NCI-H1417 (cell line): ENCODE measurements at regions not wholly inside any gene's neighbourhood (a gene's known extent, or its start where the extent isn't known, plus 50 kb on each side); places are given as distances from the start of the nearest gene placed in this dataset.

Experiments used
- DNase-seq, 3 experiments: peaks; one replicate each; lab custom pipeline; 2025; lab: John Stamatoyannopoulos, UW

- peak in 2 of 3 experiments; percentile 50 to 58 for DNase-seq
Measured at GRCh38 chr17:79220201-79220712, 145.6 kb downstream of the ENGASE start.

GRCh38 chr17:79219208-79219935 is 144.7 kb downstream of the ENGASE start:
- no peak for DNase-seq

GRCh38 chr17:79218825-79219200 is 144.2 kb downstream of the ENGASE start:
- no peak for DNase-seq

- no peak for DNase-seq
Measured at GRCh38 chr17:79218175-79218824, 143.7 kb downstream of the ENGASE start.

- no peak for DNase-seq
Measured at GRCh38 chr17:79217473-79218135, 143.0 kb downstream of the ENGASE start.

- no peak for DNase-seq
Measured at GRCh38 chr17:79216826-79217225, 142.2 kb downstream of the ENGASE start.

GRCh38 chr17:79216391-79216790 is 141.8 kb downstream of the ENGASE start:
- DNase-seq: no peak

GRCh38 chr17:79215631-79216030 is 141.0 kb downstream of the ENGASE start:
- DNase-seq: no peak

GRCh38 chr17:79214940-79215604 is 140.4 kb downstream of the ENGASE start:
- DNase-seq: peak in 2 of 3 experiments; percentile 39 to 71

GRCh38 chr17:79214459-79214858 is 139.8 kb downstream of the ENGASE start:
- DNase-seq: no peak

GRCh38 chr17:79213305-79213704 is 138.7 kb downstream of the ENGASE start:
- no peak for DNase-seq

- no peak for DNase-seq
Measured at GRCh38 chr17:79212149-79213087, 137.8 kb downstream of the ENGASE start.

GRCh38 chr17:79211061-79211770 is 136.6 kb downstream of the ENGASE start:
- DNase-seq: no peak

GRCh38 chr17:79210638-79211037 is 136.0 kb downstream of the ENGASE start:
- DNase-seq: no peak

- DNase-seq: no peak
Measured at GRCh38 chr17:79207960-79208359, 133.3 kb downstream of the ENGASE start.

- DNase-seq: no peak
Measured at GRCh38 chr17:79205688-79206205, 131.1 kb downstream of the ENGASE start.

GRCh38 chr17:79204261-79204660 is 129.6 kb downstream of the ENGASE start:
- DNase-seq: no peak

GRCh38 chr17:79203657-79204056 is 129.0 kb downstream of the ENGASE start:
- DNase-seq: no peak

GRCh38 chr17:79203016-79203415 is 128.4 kb downstream of the ENGASE start:
- no peak for DNase-seq

- no peak for DNase-seq
Measured at GRCh38 chr17:79202480-79202879, 127.9 kb downstream of the ENGASE start.
